KMS-11 (cell line): ENCODE measurements at regions not wholly inside any gene's neighbourhood (a gene's known extent, or its start where the extent isn't known, plus 50 kb on each side); places are given as distances from the start of the nearest gene placed in this dataset.

Experiments used
- H2AFZ ChIP-seq: fragments of 200-600 bp; sonication (generic); 2 replicates; pipeline ENCODE4 v1.6.1; 2016; ENCODE audit warnings: antibody characterized with exemption, mixed run types, low read depth
- H3K27ac ChIP-seq: fragments of 200-600 bp; sonication (generic); 2 replicates; pipeline ENCODE4 v1.6.1; 2016; ENCODE audit warnings: mild to moderate bottlenecking, mixed run types
- H3K27me3 ChIP-seq: fragments of 200-600 bp; sonication (generic); 2 replicates; pipeline ENCODE4 v1.6.1; 2017; ENCODE audit warnings: mild to moderate bottlenecking, low read depth, mixed run types, moderate library complexity; ENCODE audit not compliant: insufficient read depth
- H3K36me3 ChIP-seq: fragments of 200-600 bp; sonication (generic); 2 replicates; pipeline ENCODE4 v1.6.1; 2017; ENCODE audit warnings: mild to moderate bottlenecking, mixed run types; ENCODE audit not compliant: insufficient read depth
- H3K4me1 ChIP-seq: fragments of 200-600 bp; sonication (generic); 2 replicates; pipeline ENCODE4 v1.6.1; 2016; ENCODE audit warnings: mild to moderate bottlenecking, low read depth, mixed run types; ENCODE audit not compliant: poor library complexity, severe bottlenecking
- H3K4me2 ChIP-seq: fragments of 200-600 bp; sonication (generic); 2 replicates; pipeline ENCODE4 v1.7.0; 2016; ENCODE audit warnings: mild to moderate bottlenecking, mixed run types
- H3K4me3 ChIP-seq: fragments of 200-600 bp; sonication (generic); IDR thresholded peaks from 2 replicates; pipeline ENCODE4 v1.6.1; 2017; ENCODE audit warnings: low read depth, low read length, mixed read lengths; ENCODE audit not compliant: insufficient read depth
- H3K79me2 ChIP-seq: fragments of 200-600 bp; sonication (generic); 2 replicates; pipeline ENCODE4 v1.6.1; 2016; ENCODE audit warnings: low read depth, mixed run types; ENCODE audit not compliant: insufficient read depth
- H3K9ac ChIP-seq: fragments of 200-600 bp; sonication (generic); 2 replicates; pipeline ENCODE4 v1.6.1; 2016; ENCODE audit warnings: mild to moderate bottlenecking, mixed run types
- H4K20me1 ChIP-seq: fragments of 200-600 bp; sonication (generic); 2 replicates; pipeline ENCODE4 v1.6.1; 2016; ENCODE audit warnings: mild to moderate bottlenecking, mixed run types; ENCODE audit not compliant: insufficient read depth
- CTCF ChIP-seq: fragments of 200-600 bp; sonication (generic); conservative IDR thresholded peaks from 2 replicates; pipeline ENCODE4 v1.6.1; 2017; ENCODE audit warnings: low read depth, mild to moderate bottlenecking, antibody characterized with exemption, low read length, moderate library complexity, mixed read lengths

DNA sequence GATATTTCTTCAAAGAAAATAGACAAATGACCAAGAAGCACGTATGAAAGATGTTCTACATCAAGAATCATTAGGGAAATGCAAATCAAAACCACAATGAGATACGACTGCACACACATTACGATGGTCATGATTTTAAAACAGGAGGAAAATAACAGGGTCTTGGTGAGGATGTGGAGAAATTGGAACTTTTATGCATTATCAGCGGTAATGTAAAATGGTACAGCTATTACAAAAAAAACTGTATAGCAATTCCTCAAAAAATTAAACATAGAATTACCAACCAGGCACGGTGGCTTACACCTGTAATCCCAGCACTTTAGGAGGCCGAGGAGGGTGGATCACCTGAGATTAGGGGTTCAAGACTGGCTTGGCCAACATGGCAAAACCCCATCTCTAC, 178.8 kb upstream of the NEBL start:
- Histone ChIP-seq H3K4me3 (no peak overlapping the region), H3K4me1 (peaks cover 5% of the 10 kb centered on the region)

DNA sequence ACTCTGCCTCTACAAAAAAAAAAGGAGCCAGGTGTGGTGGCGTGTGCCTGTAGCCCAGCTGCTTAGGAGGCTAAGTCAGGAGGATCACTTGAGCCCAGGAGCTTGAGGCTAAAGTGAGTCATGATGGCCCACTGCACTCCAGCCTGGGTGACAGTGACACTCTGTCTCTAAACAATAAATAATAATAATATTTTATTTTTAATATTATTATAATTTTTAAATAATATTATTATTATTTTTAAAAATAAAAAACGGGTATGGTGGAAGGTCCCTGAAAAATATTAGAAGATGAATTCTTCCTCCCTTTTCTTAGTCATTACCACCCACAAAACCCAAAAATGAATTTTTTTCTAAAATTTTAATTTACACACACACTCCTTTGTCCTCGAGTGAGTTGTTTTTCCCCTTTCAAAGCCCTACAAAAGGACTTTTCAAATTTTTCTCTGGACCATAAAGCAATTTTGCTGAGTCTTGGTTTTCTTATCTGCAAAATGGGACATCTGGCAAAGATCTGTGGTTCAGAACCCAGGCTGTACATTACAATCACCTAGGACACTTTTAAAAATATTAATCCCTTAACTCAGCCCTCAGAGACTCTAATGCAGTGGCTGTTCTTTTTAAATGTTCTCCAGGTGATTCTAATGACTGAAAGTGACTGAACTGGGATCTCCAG, 174.0 kb upstream of the NEBL start:
- Histone ChIP-seq H3K4me2 (no peak overlapping the region), H3K36me3 (no peaks in the 10 kb centered on the region), H3K27me3 (no peaks in the 10 kb centered on the region), H3K27ac (no peak overlapping the region), H3K4me3 (no peak overlapping the region), H3K9ac (no peak overlapping the region), H3K79me2 (no peaks in the 10 kb centered on the region), H2AFZ (no peak overlapping the region), H4K20me1 (no peaks in the 10 kb centered on the region), H3K4me1 (peaks cover 5% of the 10 kb centered on the region)
- no peak for TF ChIP-seq CTCF

More for the DNA sequence above, 178.8 kb upstream of the NEBL start:
- no peak overlapping the region for H3K4me2 ChIP-seq
- no peaks in the 10 kb centered on the region for H3K79me2 ChIP-seq
- no peaks in the 10 kb centered on the region for H4K20me1 ChIP-seq
- no peak overlapping the region for H2AFZ ChIP-seq
- no peak overlapping the region for H3K27ac ChIP-seq
- TF ChIP-seq CTCF, result no peak
- no peak overlapping the region for H3K9ac ChIP-seq
- H3K27me3 ChIP-seq, result no peaks in the 10 kb centered on the region
- H3K36me3 ChIP-seq, result no peaks in the 10 kb centered on the region

DNA sequence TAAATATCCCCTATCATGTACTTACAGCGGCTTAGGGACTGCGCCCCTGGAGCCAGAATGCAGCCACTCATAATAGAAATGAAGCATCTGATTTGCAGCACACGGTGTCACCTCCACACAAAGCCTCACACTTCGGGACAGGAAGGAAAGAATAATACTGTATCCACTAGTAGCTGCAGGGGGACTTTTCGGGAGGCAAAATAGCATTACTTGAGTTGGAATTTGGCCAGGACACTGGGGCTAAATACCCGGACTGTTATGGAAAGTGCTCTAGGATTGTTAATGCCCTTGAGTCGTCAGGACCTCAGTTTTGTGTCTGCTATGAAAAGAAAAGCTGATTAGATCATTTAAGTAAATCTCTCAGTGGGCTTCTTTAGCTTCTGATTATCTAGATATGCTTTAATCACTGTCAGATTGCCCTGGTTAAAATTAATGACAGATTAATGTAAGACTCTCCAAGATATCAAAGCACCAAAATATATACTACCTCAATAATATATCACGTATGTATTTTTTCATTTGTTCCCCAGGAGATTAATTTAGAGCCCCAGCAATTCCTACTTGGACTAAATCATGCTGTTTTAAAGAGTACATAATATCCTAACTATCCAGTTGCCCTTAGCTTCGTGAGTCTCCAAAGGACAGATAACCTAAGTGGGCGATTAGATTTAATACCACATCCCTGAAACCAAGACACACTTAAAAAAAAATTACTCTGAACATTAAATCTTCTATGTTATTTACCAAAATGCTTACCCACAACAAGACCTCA, 173.0 kb upstream of the NEBL start:
- Histone ChIP-seq H4K20me1 (no peaks in the 10 kb centered on the region), H3K4me3 (no peak overlapping the region), H3K9ac (no peak overlapping the region), H3K4me2 (no peak overlapping the region), H2AFZ (no peak overlapping the region), H3K27me3 (no peaks in the 10 kb centered on the region), H3K4me1 (peaks cover 5% of the 10 kb centered on the region), H3K79me2 (no peaks in the 10 kb centered on the region), H3K27ac (no peak overlapping the region), H3K36me3 (no peaks in the 10 kb centered on the region)
- no peak for TF ChIP-seq CTCF

GRCh38 chr10:21069278-21069677, 172.2 kb upstream of the NEBL start:
- no peaks in the 10 kb centered on the region for H3K79me2 ChIP-seq
- H3K4me2 ChIP-seq, result no peak overlapping the region
- no peaks in the 10 kb centered on the region for H3K27me3 ChIP-seq
- H3K4me3 ChIP-seq, result no peak overlapping the region
- TF ChIP-seq CTCF, result no peak
- H3K36me3 ChIP-seq, result no peaks in the 10 kb centered on the region
- no peak overlapping the region for H2AFZ ChIP-seq
- peaks cover 5% of the 10 kb centered on the region for H3K4me1 ChIP-seq
- no peak overlapping the region for H3K9ac ChIP-seq
- no peaks in the 10 kb centered on the region for H4K20me1 ChIP-seq
- H3K27ac ChIP-seq, result no peak overlapping the region
